Parathyroid adenoma (tissue), 2 donors: ENCODE measurements at regions not wholly inside any gene's neighbourhood (a gene's known extent, or its start where the extent isn't known, plus 50 kb on each side); places are given as distances from the start of the nearest gene placed in this dataset.

ENCODE experiments used
- H2AFZ ChIP-seq: fragments of 300-600 bp; sonication (generic); one replicate; pipeline ENCODE4 v1.7.0; 2017; ENCODE audit warnings: antibody characterized with exemption, mild to moderate bottlenecking
- H3K27ac ChIP-seq: fragments of 300-600 bp; sonication (generic); one replicate; pipeline ENCODE4 v1.7.0; 2017
- H3K27me3 ChIP-seq: fragments of 300-600 bp; sonication (generic); one replicate; pipeline ENCODE4 v1.7.0; 2017; ENCODE audit warnings: low read length; ENCODE audit not compliant: control insufficient read depth, insufficient read depth
- H3K36me3 ChIP-seq: fragments of 300-600 bp; sonication (generic); one replicate; pipeline ENCODE4 v1.7.0; 2017; ENCODE audit warnings: low read length; ENCODE audit not compliant: control insufficient read depth, insufficient read depth
- H3K4me1 ChIP-seq: fragments of 300-600 bp; sonication (generic); one replicate; pipeline ENCODE4 v1.7.0; 2017; ENCODE audit warnings: control low read depth
- H3K4me2 ChIP-seq: fragments of 300-600 bp; sonication (generic); one replicate; pipeline ENCODE4 v1.7.0; 2017; ENCODE audit warnings: low read length
- H3K4me3 ChIP-seq: fragments of 300-600 bp; sonication (generic); one replicate; pipeline ENCODE4 v1.7.0; 2017; ENCODE audit warnings: low read depth, low read length
- H3K79me2 ChIP-seq: fragments of 300-600 bp; sonication (generic); one replicate; pipeline ENCODE4 v1.7.0; 2017; ENCODE audit warnings: control low read depth
- H3K9ac ChIP-seq: fragments of 300-600 bp; sonication (generic); one replicate; pipeline ENCODE4 v1.7.0; 2017; ENCODE audit warnings: mild to moderate bottlenecking
- H3K9me3 ChIP-seq: fragments of 300-600 bp; sonication (generic); one replicate; pipeline ENCODE4 v1.7.0; 2017; ENCODE audit warnings: low read length; ENCODE audit not compliant: control insufficient read depth
- TF ChIP-seq, protein P1 (sequence below): fragments of 300-600 bp; sonication (generic); IDR thresholded peaks from one replicate; pipeline ENCODE4 v1.7.0; 2017; ENCODE audit warnings: antibody characterized with exemption, mild to moderate bottlenecking
- donor health status: primary hyperparathyroidism.

DNA sequence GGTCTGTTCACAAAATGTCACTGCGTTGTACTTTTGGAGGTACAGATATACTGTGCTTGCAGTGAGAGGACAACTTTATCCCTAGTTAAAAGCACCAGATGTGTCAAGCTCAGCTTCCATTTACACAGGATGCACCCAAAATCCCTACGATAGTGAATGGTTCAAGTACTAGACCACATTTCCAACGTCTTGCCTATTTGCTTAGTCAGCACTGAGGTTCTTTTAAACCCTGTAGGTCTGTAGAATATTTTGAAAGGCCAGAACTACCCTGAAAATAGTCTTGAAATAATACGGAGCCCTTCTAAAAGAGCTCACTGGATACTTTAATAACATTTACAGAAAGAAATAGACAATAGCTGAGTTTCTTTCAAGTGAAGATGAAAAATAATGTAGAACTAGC, 466.1 kb downstream of the FUT8 start:
- H3K36me3 ChIP-seq, result no peaks in the 10 kb centered on the region
- H3K9ac ChIP-seq, result no peak overlapping the region
- H3K4me3 ChIP-seq, result no peak overlapping the region
- no peaks in the 10 kb centered on the region for H3K4me1 ChIP-seq
- H3K27me3 ChIP-seq, result no peaks in the 10 kb centered on the region
- H3K4me2 ChIP-seq, result no peak overlapping the region
- TF ChIP-seq, protein P1, sequence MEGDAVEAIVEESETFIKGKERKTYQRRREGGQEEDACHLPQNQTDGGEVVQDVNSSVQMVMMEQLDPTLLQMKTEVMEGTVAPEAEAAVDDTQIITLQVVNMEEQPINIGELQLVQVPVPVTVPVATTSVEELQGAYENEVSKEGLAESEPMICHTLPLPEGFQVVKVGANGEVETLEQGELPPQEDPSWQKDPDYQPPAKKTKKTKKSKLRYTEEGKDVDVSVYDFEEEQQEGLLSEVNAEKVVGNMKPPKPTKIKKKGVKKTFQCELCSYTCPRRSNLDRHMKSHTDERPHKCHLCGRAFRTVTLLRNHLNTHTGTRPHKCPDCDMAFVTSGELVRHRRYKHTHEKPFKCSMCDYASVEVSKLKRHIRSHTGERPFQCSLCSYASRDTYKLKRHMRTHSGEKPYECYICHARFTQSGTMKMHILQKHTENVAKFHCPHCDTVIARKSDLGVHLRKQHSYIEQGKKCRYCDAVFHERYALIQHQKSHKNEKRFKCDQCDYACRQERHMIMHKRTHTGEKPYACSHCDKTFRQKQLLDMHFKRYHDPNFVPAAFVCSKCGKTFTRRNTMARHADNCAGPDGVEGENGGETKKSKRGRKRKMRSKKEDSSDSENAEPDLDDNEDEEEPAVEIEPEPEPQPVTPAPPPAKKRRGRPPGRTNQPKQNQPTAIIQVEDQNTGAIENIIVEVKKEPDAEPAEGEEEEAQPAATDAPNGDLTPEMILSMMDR, result no peak
- H2AFZ ChIP-seq, result no peak overlapping the region
- no peak overlapping the region for H3K27ac ChIP-seq
- H3K79me2 ChIP-seq, result no peaks in the 10 kb centered on the region
- H3K9me3 ChIP-seq, result no peaks in the 10 kb centered on the region

DNA sequence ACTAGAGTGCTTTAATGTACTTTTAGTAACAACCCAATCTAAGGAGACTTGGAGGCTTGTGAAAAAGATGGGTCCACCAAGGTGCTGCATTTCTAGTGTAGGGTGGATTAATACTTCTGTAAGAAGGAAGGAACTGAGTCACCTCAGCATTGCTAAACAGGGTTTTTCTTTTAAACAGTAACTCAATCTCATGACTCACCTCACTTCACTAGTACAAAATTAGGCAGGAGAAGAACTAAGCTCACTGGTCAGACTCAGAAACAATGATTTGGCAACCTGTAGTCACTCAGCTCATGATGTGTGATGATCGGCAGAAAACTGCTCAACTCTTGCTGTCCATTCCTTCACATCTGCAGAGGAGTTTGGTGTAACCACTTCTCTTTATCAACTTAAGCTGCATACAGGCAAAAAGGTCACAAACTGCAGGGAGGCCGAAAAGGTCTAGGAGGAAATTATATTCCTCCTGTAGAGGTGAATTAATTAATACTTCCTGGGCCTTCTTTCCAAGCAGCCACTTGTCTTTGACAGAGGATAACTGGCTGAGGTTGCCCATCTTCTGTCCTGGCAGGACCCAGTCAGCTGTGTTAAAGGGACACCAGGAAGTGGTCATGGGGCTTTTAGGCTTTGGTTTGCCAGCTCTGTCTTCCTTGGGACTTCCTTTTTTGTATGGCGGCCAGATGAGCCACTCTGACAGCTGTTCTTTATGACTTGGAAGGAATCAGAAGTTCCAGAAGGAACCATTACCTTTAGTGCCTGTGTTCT, 466.9 kb downstream of the FUT8 start:
- no peak overlapping the region for H3K27ac ChIP-seq
- no peaks in the 10 kb centered on the region for H3K9me3 ChIP-seq
- no peak overlapping the region for H3K4me2 ChIP-seq
- H3K27me3 ChIP-seq, result no peaks in the 10 kb centered on the region
- no peak overlapping the region for H3K9ac ChIP-seq
- H3K4me1 ChIP-seq, result no peaks in the 10 kb centered on the region
- no peak overlapping the region for H2AFZ ChIP-seq
- H3K4me3 ChIP-seq, result no peak overlapping the region
- TF ChIP-seq, protein P1, result no peak
- no peaks in the 10 kb centered on the region for H3K36me3 ChIP-seq
- no peaks in the 10 kb centered on the region for H3K79me2 ChIP-seq

DNA sequence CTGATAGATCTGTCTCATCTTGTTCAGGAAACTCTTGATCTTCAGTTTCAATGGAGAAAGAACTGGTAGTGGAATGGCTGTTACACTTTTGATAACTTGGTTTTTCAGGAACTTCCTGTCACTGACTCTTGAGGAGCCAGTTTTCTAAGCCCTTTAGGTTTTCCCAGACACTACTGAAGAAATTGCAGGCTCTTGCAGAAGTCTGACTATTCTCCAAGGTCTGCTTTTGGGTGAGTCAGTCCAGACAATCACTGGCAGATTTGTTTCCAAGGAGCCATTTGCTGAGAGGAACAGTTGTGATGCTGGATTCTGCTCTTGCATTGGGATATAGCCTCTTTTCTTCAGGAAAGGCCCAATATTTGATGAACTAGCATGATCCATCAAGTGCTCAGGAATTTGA, 468.0 kb downstream of the FUT8 start:
- Histone ChIP-seq H3K4me1 (no peaks in the 10 kb centered on the region), H3K4me3 (no peak overlapping the region), H3K4me2 (no peak overlapping the region), H3K27ac (no peak overlapping the region), H3K79me2 (no peaks in the 10 kb centered on the region), H3K36me3 (no peaks in the 10 kb centered on the region), H2AFZ (no peak overlapping the region), H3K27me3 (no peaks in the 10 kb centered on the region), H3K9ac (no peak overlapping the region), H3K9me3 (no peaks in the 10 kb centered on the region)
- TF ChIP-seq, protein P1, result no peak

DNA sequence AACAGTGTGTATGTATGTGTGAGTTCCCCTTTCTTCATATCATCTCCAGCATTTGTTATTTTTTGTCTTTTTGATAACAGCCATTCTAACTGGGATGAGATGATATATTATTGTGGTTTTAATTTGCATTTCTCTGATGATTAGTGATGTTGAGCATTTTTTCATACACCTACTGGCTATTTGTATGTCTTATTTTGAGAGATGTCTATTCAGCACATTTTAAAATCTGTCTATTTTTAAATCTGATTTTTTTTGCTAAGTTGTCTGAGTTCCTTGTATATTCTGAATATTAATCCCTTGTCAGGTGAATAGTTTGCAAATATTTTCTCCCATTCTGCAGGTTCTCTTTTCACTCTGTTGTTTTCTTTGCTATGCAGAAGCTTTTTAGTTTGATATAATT, 469.1 kb downstream of the FUT8 start:
- H3K27ac ChIP-seq, result no peak overlapping the region
- no peaks in the 10 kb centered on the region for H3K4me1 ChIP-seq
- H2AFZ ChIP-seq, result no peak overlapping the region
- no peak overlapping the region for H3K4me3 ChIP-seq
- no peaks in the 10 kb centered on the region for H3K27me3 ChIP-seq
- no peak overlapping the region for H3K4me2 ChIP-seq
- no peak overlapping the region for H3K9ac ChIP-seq
- no peaks in the 10 kb centered on the region for H3K36me3 ChIP-seq
- TF ChIP-seq, protein P1, result no peak
- H3K9me3 ChIP-seq, result no peaks in the 10 kb centered on the region
- H3K79me2 ChIP-seq, result no peaks in the 10 kb centered on the region

DNA sequence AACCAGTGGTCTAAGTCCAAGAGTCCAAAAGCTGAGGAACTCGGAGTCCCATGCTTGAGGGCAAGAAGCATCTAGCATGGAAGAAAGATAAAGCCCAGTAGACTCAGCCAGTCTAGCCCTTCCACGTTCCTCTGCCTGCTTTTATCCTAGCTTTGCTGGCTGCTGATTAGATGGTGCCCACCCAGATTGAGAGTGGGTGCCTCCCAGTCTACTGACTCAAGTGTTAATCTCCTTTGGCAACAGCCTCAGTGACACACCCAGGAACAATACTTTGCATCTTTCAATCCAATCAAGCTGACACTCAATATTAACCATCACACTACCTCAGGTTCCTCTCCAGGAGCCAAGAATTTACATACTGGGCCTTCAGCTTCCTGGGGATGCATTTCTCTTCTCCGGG, 476.1 kb downstream of the FUT8 start:
- Histone ChIP-seq H3K79me2 (no peaks in the 10 kb centered on the region), H3K9me3 (no peaks in the 10 kb centered on the region), H3K9ac (no peak overlapping the region), H3K4me2 (no peak overlapping the region), H3K36me3 (no peaks in the 10 kb centered on the region), H3K4me3 (no peak overlapping the region), H3K27me3 (no peaks in the 10 kb centered on the region), H3K4me1 (no peaks in the 10 kb centered on the region), H2AFZ (no peak overlapping the region), H3K27ac (no peak overlapping the region)
- TF ChIP-seq, protein P1, result no peak
